NCI-H1092 (cell line): ENCODE measurements at regions not wholly inside any gene's neighbourhood (a gene's known extent, or its start where the extent isn't known, plus 50 kb on each side); places are given as distances from the start of the nearest gene placed in this dataset.
"Not testable (repeated sequence)": the region's sequence is repeated elsewhere in the genome, so short reads cannot be mapped to it uniquely, and the experiment has no call there.

Experiments used
- DNase-seq: peaks from one replicate; lab custom pipeline; 2025; lab: John Stamatoyannopoulos, UW

DNA sequence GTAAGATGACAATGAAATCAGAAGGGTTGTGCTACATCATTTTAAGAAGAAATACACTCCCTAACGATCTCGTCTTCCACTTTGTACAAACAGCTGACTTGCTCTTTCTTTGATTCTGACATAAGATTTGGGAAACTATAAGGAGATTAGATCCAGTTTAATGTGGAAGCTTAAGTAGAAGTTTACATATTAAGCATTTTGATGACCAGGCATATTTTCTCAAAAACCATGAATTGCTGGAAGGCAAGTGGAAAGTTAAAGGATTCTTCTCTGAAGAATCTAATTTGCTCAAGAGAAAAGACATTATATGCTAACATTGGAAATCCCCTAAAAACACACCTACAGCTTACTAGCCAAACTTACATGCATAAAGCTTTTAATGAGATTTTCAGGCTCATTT, 531.9 kb upstream of the PTPRD start:
- no peak for DNase-seq

DNA sequence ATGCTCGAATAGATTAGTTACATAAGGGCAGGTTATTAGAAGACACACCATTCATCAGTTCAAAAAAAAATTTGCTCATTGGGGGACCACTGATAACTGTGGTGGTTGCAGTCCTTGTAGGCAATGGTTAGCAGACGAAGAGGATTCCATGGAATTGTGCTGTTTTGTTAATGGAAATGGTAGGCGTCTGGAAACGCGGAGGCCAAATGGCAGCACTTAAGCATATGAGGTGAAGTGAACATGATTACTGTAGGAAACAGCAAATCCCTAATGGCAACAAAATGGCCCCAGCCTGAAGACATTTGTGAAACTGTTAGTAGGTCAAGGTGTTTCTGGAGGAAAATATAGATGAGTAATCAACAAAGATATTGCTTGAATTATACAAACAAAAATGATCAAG, 535.4 kb upstream of the PTPRD start:
- DNase-seq = no peak

DNA sequence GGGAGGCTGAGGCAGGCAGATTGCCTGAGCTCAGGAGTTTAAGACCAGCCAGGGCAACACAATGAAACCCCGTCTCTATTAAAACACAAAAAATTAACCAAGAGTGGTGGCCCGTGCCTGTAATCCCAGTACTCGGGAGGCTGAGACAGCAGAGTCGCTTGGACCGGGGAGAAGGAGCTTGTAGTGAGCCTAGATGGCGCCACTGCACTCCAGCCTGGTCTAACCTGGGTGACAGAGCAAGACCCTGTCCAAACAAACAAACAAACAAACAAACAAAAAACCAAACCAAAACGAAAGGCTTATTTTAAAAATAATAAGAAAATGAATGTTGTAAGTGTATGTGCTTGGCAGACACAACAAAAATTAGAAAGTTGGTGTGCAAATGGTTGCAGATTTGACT, 536.3 kb upstream of the PTPRD start:
- no peak for DNase-seq

DNA sequence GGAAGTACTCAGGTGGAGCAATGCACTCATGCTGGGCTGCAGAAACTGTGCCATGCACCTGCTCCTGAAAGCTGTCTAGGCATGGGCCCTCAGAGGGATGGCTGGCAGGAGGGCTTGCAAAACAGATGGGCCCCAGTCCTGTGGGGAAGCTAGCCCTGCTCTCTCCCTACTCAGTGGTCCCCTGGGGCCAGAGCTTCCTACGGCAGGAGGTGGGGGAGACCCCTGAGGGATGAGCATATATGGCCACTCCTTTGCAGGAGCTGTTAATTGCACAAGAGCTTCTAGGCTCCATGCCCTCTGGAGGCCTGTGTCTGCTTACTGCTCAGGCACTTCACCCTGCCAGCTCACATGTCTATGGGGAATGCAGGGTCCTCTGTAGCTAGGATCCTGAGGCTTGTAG, 545.3 kb upstream of the PTPRD start:
- DNase-seq = no peak

DNA sequence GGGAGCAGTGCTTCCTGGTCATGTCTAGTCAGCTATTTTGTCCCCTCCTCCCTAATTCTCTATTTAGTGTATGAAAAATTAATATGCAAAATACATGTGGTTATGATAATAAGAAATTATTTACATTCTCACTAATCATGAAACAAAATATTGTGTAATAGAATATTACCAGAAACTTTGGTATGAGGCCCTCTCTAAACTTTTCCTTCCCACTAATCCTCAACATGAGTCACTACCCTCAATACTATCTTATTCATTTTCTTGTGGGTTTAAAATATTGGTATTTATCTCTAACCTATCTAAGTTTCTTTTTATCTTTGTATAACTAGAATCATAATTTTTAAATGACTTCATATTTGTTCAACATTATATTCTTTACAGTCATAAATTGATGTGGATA, 545.9 kb upstream of the PTPRD start:
- no peak for DNase-seq

DNA sequence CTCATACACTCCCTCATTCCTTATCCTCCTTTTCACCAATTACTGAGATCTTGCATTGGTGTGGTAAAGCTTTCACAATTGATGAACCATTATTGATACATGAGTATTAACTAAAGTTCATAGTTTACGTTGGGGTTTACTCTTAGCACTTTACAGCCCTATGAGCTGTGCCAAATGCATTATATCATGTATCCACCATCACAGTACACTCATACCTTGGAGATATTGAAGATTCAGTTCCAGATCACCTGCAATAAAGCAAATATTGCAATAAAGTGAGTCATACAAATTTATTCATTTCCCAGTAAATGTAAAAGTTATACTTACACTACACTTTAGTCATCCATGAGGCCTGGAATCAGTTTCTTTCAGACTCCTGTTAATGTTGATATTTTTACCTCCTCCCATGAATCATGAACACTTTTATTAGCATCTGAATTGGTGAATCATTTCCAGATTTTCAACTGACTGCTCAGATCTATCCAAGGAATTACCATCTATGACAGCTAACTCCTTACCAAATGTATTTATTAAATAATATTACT, 546.6 kb upstream of the PTPRD start:
- DNase-seq = no peak

DNA sequence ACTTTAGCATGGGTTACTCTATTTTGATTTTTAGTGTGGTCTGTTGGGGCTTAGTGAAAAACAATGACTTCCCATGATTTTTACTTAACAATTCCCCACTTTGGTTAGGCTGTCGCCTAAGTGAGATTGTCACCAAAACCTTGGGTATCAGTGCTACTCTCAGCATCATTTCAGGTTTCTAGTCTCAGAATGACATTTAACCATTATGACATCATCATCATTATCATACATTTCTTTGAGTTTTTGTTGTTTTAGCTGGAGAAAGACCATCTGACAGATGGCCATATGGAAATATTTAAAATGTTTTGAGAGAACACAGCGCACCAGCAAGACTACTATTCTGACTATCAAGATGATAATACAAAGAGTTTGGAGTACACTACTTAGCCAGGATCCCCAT, 551.0 kb upstream of the PTPRD start:
- DNase-seq = no peak

DNA sequence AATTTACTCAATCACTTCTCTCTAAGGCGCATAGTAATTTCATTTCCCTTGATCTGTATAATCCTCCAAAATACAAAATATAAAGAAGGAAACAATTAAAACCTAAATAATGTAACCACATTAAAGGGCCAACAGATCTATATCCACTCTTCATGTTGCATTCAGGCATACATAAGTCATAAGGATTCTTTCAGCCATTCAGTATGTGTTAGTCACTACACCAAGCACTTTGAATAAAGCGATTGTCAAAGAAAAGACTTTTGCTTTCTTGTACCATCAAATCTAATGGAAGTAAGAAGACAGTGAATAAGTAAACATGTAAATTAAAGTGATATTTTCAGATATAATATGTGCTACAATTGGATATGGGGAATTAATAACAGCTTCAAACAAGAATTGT, 569.2 kb upstream of the PTPRD start:
- DNase-seq = no peak

DNA sequence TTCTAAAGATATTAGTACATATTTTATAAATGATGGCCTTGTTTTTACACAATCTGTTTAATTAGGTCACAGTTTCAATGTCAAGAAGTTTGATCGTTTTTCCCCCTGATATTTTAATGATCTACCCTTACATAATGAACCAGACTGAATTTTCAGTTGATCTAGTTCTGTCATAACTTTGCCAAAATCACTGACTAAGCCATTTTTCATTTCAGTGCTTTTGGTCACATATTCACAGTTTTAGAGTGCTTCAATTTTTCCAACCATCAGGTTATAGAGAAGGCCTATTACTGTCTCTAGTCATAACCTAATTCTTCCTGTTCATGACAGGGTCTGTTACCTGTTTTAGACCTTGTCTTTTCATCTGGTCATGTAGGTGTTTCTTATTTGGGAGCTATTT, 577.9 kb upstream of the PTPRD start:
- DNase-seq = no peak

DNA sequence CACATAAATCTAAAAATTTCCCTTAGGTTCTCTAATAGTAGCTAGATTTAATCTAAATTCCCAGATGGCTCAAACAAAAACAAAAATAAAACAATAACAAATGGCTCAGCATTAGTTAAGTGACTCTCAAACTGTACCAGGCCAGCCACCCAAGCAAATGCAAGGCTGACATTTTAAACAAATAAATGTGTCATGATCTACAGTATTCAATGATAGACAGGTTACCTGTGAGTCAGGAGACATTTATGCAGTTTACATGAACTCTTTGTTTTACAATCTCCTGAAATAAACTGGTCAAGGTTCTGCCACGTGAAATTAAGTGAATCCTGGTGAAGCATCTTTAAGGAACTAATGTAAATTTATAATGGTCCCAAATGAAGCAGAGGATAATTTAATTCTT, 580.2 kb upstream of the PTPRD start:
- DNase-seq = no peak

DNA sequence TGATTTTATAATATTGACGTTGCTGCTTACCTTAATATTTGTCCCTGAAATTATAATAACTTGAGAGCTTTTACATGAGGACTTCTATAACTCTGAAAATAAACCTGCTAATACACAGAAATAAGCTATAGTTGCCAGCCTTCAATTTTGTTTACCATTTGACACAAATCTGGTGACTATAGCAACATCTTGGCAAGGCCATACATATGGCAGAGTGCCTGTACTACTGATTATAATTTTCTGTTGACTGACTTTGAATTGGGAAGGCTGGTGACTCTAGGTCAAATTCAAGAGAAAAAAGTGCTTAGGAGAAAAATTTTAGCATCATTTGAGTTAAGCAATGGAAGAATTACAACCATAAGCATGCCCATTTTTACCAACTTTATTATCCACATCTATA, 581.4 kb upstream of the PTPRD start:
- peak; percentile 93 for DNase-seq

DNA sequence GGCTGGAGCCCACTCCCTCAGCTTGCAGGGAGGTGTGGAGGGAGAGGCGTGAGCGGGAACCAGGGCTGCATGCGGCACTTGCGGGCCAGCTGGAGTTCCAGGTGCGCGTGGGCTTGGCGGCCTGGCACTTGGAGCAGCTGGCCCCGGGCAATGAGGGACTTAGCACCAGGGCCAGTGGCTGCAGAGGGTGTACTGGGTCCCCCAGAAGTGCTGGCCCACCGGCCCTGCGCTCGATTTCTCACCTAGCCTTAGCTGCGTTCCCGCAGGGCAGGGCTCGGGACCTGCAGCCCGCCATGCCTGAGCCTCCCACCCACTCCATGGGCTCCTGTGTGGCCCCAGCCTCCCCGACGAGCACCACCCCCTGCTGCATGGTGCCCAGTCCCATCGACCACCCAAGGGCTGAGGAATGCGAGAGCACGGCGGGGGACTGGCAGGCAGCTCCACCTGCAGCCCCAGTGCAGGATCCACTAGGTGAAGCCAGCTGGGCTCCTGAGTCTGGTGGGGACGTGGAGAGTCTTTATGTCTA, 584.1 kb upstream of the PTPRD start:
- DNase-seq = not testable (repeated sequence)

DNA sequence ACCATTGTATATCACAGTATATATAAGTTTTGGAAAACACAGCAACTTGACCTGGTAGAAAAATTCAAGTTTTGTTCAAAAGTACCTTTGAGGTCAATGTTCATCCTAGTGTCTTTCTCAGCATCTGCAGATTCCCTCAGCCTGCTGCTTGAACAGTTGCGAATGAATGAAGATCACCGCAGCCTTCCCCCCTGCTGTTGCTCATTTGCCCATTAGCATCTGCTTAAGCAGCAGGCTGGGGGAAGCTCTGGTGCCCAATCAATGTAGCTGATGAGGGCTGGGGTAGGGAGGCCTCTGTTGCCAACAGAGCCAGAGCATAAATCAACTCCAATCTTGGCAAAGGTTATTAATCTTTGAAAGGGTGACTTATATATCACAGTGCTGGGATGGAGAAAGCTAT, 586.5 kb upstream of the PTPRD start:
- DNase-seq = no peak

DNA sequence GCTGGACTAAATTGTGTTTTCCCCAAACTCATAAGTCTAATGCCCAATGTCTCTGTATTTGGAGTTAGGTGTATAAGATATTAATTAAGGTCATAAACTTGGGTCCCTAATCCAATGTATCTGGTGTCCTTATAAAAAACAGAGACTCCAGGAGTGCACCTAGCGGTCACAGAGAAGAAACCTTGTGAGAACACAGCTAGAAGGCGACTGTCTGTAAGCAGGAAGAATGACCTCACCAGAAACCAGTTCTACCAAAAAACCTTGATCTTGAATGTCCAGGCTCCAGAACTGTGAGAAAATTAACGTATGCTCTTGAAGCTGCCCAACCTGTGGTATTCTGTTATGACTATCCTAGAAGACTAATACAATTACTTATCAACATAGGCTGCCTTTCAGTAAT, 591.7 kb upstream of the PTPRD start:
- no peak for DNase-seq

DNA sequence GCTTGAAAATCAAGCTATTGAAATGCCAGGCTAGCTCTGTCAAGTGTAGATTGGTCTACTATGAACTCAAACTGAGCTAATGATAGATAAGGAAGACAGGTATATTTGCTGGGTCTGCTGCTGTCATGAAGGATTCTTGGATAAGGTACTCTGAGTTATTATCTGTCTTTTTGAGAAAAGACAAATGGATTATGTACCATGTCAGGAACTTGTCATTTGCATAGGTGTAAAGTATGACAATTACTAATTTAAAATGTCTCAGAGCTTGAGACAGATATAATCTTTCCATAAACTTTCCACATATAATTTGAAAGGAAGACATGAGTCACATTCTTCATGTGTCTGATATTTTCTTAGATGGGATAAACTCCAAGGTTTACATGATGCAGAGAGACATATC, 594.1 kb upstream of the PTPRD start:
- DNase-seq = no peak

DNA sequence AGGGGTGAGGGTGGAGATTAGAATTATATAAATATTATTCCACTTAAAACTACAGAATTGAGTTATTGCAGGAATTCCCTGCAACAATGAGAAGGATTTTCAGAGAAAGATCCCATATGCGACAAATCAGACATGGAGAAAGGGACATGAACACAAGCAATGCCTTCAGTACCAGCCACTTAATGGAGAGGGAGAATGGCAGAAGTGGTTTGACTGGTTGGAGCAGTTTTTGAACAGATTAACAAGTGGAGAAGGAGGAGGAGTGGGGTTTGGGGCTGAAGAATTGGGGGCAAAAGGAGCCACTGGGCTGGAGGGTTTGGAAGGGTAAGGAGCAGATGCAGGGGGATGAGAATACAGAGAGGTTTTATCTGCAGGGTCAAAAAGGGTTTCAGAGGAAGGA, 620.9 kb upstream of the PTPRD start:
- DNase-seq = no peak

DNA sequence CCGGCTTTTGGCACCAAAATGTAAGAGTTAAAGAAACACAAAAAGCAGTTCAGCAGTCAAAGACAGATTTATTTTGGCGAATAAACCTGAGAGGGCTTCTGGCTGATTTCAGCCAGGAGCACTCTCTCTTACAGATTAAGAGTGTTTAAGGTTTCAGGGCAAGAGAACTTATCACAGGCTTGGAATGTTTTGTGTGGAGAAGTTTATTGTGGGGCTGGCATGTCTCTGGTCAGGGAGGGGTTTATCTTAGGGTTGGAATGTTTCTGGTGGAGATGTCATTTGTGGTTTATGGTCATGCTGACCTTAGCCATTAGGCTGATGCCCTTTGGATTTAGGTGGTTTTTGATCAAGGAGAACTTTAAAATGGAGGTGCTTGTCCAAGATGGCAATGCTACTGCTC, 622.3 kb upstream of the PTPRD start:
- DNase-seq = no peak

DNA sequence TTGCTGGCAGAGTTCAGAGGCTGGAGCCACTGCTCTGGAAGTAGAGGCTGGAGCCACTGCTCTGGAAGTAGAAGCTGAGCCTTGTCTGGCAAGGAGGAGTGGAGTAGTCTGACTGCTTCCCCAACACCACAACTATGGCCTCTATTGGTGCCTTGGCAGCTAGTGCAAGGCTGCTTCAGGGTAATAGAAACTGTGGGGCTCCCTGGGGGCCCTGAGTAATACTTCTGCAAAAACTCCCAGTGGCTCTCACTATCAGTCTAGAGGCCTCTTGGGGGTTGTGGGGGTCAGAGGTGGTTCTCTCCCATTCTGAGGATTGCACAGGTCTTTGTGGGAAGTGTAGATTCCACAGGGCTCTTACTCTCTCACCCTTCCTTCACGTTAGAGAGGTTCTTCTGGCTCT, 629.0 kb upstream of the PTPRD start:
- no peak for DNase-seq

DNA sequence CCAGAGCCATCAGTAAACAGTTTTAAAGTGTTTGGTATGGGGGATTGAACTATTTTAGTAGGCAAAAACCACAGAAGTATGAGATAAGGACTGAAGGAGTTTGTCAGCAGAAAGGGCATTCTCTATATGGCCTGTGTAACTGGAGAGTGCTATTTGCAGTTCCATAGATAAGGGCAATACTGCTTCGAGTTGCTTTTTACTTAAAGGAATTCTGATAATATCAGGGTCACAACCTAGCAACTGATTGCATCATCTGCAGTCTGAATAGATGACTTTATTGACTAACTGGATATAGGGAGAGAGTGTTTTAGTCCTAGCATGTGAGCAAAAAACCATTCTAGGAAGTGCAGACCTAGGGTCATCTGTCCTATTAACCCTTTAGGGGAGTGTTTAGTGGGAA, 645.2 kb upstream of the PTPRD start:
- no peak for DNase-seq

DNA sequence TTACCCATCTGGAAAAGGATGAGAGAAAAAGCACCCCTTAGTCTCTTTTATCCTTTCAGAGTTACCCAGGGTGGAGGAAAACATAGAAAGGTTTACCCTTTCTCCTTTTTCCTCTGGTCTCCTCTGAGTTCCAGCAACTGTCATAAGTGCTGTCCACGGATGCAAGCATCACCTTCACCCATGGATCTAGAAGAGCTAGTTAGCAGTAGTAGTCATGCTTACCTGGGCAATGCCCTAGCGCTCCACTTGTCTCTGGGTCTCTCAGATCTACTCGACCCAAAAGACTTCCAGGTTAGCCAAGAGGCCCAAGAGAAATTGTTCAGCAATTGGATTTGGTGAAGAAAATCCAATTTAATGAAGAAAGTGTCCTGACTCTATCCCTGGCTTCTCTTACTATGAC, 656.2 kb upstream of the PTPRD start:
- DNase-seq = no peak

DNA sequence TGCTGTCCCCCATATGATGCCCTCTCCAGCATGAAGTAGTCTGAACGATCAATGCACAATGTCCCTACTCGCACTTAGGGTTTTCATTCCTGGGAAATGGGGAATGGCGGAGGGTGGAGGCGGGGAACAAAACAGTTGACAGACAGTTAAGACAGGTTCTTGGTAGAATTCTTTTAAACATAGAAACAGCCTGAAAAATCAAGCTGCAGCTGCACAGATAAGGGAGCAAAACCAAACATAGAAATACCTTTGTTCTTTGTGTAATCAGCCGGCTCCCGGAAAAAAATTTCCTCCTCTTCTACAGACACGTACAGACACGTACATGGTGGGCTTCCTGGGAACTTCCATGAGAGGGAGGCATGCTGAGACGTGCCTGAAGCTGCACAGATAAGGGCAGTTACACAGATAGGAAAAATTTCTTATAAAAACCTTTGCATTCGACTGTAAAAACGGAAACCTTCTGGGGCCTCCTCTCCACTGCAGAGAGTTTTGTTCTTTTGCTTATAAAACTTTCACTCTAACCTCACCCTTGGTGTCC, 662.4 kb upstream of the PTPRD start:
- DNase-seq = no peak

DNA sequence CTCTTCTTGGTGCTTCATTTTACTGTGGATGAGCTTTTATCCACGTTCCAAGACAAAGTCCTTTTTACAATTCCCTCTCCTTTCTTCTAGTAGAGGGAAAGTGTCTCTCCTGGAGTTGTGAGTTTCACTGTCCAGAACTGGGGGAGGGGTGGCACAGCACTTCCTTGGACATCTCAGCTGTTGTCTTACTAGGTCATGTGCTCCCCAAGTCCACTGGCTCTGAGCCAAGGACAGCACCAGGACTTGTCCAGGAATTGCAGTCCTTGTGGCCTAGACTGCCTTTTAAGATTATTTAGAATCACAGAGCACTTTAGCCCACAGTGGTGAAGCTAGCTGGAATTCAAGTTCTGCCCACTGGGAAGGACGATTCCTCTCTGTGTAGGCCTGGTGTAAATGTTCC, 700.2 kb upstream of the PTPRD start:
- no peak for DNase-seq

DNA sequence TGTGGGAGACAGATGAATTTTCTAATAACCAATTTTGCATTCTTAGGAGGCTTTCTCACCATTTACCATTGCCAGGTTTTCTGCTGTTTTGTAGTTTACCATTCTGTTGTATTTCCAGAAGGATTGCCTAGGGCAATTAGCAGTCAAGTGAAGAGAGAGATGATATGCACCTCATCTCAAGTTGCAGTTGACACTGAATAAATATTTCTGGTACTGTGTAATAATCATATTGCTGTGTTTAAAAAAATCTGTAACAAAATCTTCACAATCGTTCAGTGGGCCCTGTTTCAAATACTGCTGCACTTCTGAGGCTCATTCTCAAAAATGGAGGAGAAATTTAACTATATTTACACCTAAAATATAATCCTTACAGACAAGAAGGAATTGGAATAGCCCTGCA, 706.1 kb upstream of the PTPRD start:
- DNase-seq = peak; percentile 50

DNA sequence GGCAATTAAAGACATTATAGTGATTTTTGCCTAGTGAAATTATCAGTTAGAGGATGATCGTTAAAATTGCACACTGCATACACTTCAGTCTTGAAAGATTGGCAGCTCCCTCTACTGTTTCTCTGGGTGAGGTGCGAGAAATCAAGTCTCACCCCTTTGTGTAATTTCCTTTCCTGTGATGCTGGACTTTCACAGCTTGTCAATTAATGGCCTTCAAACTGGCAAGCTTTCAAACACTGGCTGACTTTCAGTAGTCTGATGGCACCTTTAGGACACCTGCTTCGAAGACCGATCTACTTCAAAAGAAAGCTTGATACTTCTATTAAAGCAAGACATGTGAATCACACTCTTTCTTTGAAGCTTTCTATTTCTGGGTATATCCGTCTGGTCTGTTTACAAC, 706.7 kb upstream of the PTPRD start:
- DNase-seq = peak; percentile 88

DNA sequence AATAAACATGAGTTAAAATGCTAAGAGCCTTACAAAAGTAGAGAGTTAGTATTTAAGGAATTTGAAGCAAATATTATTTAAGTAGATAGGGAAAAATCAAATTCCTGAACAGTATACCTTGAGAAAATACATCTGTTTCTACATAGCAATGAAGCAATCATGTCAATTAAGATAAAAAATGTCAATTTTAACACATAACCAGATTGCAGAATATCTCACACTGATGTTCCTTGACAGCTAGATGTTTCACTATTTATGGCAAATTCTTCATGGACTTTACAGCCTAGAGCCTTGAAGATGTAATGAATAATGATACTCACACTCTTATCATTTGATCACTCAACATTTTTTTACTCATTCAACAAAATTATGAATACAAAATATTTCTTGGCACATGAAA, 708.2 kb upstream of the PTPRD start:
- no peak for DNase-seq
